NCI-H1436 treated with DMSO at 0.1 percent for 48 hours (cell line): ENCODE measurements at regions not wholly inside any gene's neighbourhood (a gene's known extent, or its start where the extent isn't known, plus 50 kb on each side); places are given as distances from the start of the nearest gene placed in this dataset.
"Not testable (repeated sequence)": the region's sequence is repeated elsewhere in the genome, so short reads cannot be mapped to it uniquely, and the experiment has no call there.

ENCODE experiments used
- DNase-seq: peaks from one replicate; lab custom pipeline; 2025; lab: John Stamatoyannopoulos, UW

DNA sequence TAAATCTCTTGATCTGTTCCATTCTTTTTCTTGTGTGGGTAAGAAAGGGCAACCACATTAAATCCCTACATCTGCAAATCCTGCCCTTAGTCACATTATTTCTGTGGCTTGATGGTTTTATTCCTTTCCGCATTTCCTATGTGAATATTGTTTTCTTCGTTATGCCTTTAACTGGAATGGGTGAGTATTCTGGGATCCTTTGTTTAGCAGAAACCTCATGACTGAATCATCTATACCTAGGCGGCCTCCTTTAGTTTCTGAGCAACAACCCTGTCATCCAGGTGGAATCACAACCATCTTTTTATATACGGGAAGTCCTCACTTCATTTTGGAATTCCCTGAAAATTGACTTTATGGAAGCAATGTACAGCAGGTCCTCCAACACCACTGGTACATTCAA is 409.5 kb downstream of the DIRAS2 start:
- not testable (repeated sequence) for DNase-seq

DNA sequence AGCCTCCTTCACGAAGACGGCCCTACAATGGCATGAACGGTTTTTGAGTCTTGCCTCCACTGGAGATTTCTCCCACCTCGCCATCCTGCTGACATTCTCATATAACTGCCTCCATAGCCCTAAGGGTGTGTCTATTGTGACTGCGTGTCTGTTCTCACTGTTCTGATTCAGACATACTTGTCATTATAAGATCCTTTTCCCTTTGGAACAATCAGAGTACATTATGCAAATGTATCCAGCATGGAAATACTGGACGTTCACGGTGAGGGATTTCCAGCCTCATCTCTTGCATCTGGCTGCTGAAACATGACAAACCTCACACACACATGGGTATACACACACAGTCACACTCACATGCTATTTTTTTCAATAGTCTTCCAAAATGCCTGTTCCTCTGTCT is 402.1 kb downstream of the DIRAS2 start:
- DNase-seq: no peak

DNA sequence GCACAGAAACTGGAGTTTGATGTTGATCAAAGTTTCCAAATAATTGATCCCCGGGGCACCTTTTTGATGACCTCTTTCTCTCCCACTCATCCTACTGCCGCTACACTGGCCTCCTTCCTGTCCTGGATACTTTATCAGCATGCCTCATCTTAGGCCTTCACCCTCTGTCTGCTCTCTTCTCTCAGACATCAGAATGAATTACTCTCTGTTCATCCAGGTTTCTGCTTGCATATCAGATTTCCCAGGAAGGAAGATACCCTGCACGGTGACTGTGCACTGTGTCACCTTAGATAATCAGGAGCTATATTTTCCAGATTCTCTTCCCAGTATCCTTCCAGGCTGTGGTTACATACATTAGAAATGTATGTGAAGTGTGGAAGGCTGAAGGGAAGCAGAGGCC is 397.0 kb downstream of the DIRAS2 start:
- no peak for DNase-seq

DNA sequence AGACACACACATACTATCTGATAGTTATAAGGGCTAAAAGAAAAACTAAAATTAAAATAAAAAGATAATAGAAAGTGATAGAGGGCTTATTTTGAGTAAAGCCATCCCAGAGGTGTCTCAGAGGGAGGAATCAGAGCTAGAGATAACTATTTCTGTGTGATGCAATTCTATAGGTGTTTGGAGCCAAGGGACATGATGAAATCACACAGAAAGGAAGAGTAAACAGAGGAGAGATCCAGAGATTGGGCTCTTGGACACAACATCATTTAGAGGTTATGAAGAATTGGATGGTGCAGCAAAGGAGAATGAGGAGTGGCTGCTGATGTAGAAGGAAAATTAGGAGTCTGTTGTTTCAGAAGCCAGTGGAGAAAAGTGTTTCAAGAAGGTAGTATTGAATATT is 393.5 kb downstream of the DIRAS2 start:
- no peak for DNase-seq

DNA sequence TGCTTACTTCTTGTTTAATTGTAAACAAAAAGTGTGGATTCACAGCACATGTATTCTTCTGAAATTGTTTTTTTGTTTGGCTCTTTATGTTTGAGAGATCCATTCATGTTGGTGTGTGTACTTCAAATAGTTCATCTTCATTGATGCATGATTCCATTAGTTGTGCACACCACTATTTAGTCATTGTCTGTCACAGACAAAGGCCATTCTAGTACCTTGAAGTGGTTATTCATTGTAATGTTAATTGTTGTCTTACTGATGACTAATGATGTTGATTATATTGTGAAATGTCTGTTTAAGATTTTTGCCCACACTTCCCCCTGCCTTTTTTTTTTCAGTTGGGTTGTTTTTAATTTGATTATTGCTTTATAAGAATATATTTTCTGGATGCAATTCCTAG is 391.3 kb downstream of the DIRAS2 start:
- DNase-seq: no peak

DNA sequence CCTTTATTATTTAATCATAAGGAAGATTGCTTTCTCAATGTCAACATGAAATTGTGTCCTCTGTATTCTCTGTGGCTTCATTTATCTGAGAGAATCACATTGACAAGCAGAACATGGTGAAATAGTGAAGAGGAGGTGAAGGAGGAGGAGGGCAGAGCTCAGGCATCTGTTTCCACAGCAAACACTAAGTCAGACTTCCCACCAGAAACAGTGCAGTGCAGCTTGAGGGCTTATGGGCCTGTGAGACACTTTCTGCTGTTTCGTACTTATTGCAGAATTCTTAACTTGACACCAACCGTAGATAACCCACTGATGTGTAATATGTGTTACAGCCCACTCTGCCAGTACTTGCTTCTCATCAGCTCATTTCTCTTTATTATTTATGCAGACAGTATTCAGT is 386.3 kb downstream of the DIRAS2 start:
- DNase-seq: no peak

DNA sequence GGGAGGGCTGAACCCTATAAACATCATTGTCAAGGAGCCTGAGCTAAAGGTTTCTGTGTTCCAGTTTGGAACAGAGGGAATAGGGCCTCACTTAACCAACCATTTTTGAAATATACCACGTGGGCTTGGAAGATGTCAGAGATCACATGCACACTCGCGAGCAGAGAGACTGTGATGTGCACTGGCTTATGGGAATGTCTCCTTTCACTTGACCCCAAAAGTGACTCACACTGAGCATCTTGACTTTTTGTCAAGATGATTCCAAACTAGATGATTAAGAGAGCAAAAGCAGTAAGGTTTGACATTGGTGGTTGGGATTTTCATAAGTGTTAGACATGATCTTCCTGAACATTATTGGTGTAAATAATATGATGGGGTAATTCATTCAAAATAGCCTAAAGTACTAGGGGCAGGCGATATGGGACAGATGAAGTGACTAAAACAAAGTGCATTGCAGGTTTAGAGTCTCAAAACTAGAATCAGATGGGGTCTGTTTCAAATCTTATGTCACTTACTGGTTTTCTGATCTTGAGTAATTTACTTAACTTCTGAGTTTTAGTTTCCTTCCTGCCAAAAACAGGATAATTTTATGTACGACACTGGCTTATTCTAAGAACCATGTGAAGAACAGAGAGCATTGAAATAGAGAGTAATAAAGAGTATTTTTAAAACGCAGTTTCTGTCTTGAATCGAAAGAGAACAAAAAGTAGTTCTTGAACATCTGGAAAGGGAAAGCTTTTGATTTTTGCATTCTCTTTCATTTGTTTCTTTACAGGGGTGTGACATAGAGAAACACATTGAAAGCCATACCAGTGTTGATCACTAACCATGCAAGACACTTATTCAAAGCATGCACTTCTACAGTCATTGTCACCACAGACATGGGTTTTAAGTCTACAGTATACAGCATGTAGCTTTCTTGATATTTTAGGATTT is 383.0 kb downstream of the DIRAS2 start:
- DNase-seq: no peak

DNA sequence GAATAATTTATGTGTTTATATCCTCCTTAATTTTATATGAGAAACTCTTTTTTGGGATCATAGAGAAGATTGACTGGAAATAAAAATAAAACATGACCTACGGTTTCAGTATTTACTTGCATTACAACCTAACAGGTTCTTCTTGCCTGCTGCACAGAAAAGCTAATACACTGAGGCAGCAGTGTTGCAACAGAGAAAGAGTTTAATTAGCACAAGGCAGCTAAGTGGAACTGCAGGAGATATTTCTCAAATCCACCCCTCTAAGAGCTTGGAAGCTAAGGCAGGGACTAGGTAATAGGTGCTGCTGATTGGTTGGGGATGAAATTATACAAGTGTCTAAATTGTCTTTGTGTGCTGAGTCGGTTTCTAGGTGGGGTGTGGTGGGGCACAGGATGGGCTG is 380.9 kb downstream of the DIRAS2 start:
- DNase-seq: no peak

DNA sequence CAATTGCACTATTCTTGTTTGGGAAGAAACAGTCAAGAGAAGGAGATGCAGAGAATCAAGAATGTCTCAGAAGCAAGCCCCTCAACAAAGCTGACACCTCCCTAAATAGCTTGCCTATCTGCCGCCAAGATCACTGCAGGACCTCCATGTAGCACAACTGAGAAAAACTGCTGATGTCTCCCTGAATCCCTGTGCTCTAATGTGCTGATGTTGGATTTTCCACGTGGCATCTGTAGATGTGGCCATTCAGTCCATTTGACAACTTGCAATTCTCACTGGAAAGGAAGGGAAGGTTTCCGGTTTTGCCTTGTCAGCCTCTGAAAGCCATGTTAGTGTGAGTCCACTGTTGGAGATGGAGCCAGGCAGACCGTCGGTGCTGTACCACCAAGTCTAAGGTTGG is 374.0 kb downstream of the DIRAS2 start:
- DNase-seq: no peak

DNA sequence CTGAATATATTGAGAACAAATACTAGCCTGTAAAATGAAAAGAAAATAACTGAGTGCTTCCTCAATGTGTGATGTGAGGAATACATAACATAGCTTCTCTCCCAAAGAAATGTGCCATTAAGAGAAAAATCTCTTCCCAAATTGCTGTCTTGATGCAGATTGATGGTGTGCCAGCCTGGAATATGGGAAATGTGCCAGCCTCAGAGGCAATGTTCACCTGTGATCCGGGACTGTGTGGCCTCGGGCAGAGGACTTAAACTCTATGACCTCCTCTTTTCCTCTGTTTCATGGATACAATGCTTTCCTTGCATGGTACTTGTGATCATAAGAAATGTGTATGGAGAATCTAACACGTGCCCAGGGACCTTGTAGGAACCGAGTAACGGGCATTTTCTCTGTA is 370.9 kb downstream of the DIRAS2 start:
- no peak for DNase-seq

DNA sequence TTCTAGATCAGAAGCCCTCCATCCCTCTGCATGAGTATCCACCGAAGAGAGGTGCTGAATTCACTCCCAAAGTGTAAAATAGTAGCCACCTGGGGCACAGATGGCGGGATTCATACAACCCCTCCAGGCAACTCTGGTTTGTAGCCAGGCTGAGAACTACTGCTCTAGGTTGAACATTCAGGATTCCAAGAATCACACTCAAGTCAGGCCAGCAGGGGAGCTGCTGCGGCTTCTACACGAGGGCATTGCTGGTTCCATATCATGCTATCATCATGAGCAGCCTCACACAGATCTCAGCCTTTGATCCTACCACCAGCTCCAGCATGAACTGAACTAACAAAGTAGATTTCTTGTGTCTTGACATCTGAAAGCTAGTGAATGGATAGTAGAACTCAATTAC is 367.9 kb downstream of the DIRAS2 start:
- DNase-seq: no peak

DNA sequence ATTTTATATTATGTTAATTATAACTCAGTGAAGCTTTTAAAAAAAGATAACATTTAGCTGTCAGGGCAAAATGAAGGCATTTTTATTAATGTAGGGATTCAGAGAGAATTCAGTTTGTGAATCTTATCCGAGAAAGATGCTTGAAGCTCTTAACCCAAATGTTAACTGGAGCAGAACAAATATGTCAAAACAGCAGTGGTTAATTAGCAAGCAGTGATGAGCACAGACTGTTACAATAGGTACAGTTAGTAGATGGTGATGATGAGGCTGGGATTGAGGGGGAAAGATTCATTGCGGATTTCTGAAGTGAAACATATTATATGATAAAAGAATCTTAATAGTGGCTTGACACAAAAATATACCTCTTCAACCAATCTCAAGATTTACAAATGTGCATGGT is 356.7 kb downstream of the DIRAS2 start:
- DNase-seq: no peak

DNA sequence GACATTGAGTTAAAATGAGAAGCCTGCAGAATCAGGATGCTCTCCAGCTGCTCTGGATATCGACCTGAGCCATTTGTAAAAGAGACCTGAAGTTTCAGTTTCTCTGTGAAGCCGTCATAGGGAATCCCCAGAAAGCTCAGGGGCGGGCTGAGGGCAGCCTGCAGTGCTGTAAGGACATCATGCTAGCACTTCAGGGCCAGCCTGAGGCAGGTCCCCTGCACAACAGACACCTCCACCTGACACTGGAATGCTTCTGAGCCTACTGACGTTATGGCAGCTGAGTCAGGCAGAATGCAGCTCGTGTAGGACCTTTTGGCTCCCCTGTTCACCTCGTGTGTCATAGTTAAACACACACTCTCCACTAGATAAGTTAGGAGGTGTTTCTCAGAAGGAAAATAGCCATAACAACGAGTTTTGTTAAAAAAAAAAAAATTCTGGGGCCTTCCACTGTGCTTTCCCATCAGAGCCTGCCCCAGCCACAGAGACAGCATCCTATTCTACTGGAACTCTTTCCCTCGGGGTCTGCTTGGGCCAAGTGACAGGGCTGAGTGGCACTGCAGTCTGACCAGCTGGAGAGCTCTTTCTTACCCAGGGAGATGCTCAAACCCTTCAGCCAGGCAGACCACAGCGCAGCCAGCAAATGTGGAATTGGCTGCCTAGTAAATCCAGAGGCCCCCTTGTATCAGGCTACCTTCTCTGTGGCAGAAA is 354.9 kb downstream of the DIRAS2 start:
- DNase-seq: no peak

DNA sequence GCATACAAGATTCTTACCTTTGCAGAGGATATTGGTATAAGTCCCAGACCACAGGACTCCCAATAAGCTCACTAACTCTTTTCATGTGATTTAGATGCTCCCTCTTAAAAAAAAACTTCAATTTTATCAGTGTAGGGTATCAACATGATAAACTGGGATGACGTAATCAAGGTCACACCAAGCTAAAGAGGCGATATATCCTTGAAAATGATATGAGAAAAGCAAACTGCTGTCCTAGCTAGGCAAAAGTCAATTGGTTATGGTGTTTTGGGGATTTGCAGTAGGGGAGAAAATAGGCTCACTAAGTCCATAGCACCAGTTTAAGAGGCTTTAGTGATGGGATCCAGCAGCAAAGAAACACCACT is 354.4 kb downstream of the DIRAS2 start:
- no peak for DNase-seq

DNA sequence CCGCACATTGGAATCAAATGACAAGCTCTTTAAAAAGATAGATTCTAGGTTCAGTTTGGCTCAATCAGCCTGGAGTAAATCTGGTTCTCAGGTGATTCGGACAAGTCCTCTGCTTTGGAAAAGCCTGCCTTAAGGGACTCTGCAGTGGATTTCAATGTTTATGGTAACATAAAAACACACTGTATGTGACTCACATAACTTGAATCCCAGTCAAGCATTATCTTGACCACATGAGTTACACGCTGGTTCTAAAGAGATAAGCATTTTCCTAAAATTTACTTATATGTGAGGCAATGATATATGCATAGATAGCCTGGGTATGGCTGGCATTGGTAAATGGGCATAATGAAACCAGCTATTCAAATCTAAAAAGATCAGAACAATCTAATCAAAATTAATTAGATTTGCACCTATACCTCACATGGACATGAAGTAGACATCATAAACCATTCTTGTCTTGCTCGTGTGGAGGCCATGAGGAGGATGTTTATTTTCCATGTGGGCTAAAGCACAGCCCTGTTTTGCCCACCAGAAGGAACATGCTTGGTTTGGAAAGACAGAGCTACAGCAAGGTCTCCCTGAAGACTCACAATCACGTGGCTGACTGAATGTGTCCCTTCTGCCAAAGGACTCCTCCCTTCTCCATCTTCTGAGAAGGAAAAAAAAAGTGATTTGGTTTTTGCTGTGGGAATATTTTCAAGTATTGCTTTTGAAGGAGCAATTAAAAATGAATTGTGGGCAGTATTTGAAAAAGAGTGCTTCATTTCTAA is 351.7 kb downstream of the DIRAS2 start:
- DNase-seq: no peak

DNA sequence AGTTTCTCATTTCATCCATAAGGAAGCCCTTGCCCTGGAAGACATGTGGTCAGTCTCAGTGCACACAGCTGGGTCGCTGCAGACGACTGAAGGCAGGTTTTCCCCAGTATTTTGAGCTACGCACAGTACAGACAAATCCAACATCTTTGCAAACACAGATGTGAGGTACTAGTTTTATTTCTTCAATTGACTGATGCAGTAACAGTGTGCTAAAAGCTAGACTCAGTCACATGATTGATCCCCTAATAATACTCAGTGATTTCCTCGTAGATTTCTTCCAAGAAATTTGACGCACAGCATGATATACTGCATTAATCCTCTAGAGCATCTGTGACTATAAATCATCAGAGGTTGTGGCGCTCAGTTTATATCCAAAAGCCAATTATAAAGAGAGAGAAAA is 346.1 kb downstream of the DIRAS2 start:
- DNase-seq: no peak

DNA sequence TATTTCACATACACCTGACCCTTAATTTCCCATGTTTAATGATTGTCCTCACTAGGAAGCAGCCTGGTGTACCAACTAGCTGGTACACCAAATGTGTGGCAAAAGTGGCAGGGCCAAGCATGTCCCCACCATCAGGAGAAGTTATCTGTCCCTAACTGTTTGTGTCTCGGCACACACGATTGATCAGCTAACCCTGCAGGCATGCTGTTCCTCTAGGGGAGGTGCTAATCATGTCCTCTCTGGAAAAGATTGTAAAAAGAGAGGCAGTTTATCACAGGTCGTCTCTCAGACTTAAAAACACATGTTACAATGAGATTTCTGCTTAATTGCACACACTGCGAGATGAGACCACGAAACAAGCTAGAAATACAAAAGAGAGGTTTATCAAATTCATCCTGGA is 342.7 kb downstream of the DIRAS2 start:
- DNase-seq: no peak

DNA sequence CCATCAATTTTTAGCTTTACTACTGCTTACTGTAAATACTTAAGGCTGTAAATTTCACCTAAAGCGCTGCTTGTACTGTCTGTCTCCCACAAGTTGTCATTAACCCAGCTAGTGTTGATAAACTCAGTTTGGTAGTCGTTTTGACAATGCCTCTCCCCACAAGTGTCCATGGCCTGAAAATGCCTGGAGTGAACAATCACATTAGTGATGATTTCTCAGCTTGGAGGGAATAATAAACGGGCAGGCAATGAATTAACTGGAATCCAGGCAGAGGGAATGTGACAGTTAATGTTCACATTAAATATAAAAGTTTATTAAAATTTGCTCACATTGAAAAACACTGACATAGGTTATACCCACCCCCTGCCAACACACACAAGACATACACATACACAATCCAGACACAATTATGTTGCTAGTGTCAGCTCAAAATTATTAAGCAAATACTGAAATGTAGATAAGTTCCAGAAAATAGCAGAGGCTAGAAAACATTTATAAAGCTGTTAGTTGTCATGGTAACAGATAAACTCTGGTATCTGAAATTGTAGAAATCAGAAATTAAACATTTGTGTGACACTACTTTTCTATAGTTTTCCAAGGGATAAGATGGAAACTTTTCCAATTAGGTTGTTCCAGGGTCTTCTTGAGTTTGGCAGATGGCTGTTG is 341.9 kb downstream of the DIRAS2 start:
- no peak for DNase-seq

DNA sequence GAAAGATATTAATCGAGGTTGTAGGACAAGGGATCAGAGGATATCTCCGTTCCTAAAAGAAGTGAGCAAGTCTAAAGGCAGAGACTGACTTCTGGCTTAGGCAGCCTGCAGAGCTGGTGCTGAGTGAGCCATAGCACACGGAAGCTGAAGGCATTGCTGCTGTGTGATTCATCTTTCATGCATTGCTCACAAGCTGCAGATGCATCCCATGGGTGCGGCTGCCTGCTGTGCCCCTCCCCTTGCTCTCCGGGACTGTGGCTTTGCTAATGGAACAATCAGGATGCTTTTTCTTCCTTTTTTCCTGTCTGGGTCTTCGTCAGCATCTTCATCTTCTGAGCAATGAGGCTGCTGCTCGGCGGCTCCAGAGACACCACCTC is 341.4 kb downstream of the DIRAS2 start:
- DNase-seq: no peak

DNA sequence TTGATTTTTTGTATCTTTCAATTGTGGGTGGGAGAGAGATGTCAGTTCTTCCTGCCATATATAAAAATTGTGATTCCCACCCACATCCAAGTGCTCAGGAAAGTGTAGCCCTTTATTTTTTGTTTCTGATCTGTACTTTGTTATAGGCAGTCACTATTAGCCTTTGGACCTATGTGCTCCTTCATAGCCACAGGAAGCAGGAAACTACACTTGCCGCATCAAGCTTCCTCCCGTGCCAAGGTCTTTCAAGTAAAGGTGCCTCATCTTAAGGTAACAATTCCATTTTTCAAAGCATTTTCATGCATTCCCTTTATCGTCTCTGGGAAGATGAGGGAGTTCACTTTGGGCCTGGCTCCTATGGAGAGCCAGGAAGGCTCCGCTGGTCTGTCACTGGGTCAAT is 339.0 kb downstream of the DIRAS2 start:
- DNase-seq: no peak

DNA sequence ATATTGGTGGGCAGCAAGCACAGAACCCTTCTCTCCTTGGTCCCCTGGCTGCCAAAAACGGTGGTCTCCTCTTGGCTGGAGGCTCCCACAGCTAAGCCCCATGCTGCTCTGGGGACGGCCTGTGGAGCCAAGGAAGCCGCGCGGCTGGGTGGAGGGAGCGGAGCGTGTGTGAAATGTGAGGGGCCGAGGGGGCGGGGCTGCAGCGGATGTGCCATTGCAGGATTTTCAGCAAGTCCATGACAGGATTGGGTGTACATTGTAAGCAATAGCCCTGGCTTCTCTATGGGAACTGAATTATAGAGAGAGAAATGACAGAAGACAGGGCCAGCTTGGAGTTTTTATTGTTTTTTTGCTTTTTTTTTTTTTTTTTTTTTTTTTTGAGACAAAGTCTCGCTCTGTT is 336.5 kb downstream of the DIRAS2 start:
- DNase-seq: no peak

DNA sequence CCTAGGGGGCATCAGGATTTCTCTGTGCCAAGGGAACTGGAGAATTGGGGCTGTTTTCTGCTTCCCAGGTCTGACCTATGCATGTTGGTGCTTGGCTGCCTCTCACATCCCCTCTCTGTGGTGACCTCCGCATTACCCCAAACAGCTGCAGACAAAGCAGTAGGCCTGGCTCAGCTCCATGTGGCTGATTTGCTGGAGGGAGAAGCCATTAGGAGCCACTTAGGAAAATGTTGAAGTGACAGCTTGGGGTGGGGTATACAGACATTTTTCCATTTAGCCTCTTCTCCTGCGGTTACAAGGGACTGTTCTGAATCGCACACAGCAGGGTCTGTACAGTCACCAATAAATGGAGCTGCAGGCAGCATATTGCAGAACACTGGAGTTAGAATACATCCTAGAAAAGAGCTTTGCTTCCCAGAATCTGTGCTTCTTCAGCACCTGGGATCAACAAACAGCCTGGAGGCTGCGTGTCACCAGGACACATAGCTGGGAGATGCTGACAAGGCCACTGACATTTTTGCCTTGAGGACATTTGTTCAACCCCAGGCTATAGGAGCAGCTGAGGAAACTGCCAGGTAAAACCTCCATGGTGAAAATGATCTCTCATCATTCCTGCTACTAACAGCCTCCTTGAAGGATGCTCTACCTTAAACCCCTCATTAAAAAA is 335.3 kb downstream of the DIRAS2 start:
- no peak for DNase-seq
